Prostate gland (tissue), 2 donors: ENCODE measurements at regions not wholly inside any gene's neighbourhood (a gene's known extent, or its start where the extent isn't known, plus 50 kb on each side); places are given as distances from the start of the nearest gene placed in this dataset.

Experiments used
- POLR2A ChIP-seq: fragments of 450-650 bp; IDR thresholded peaks from one replicate; pipeline ENCODE4 v1.6.1; 2016; ENCODE audit warnings: antibody characterized with exemption, mild to moderate bottlenecking
- TF ChIP-seq, protein P1 (sequence below), 4 experiments: fragments of 200-600 bp in 2 of 4; fragments of 450-650 bp in 2 of 4; sonication (generic) in 2 of 4; IDR thresholded peaks; 1 replicate in 3 of 4; 2 replicates in 1 of 4; pipeline ENCODE4 v1.5.1; 2016 to 2019; ENCODE audit warnings: antibody characterized with exemption in 4 of 4, mild to moderate bottlenecking in 2 of 4, moderate library complexity in 2 of 4

DNA sequence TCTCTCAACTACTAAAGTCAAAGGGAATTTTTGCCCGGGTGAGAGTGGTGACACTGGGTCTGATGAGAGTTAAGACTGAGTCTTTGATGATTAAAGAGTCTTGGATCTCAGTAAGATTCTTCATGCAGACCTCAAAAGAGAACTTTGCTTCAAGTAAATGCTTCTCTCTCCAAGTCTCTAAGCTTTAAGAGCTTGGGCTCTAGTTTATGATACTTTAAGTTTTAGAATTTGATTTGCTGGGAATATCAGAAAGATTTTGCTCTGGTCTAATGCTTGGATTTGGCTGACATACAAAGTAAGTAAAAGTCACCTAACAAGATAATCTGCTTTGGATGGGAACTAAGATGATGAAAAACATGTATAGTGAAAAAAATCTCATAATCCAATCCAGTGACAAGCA is 566.3 kb downstream of the MAT2B start:
- TF ChIP-seq, protein P1, sequence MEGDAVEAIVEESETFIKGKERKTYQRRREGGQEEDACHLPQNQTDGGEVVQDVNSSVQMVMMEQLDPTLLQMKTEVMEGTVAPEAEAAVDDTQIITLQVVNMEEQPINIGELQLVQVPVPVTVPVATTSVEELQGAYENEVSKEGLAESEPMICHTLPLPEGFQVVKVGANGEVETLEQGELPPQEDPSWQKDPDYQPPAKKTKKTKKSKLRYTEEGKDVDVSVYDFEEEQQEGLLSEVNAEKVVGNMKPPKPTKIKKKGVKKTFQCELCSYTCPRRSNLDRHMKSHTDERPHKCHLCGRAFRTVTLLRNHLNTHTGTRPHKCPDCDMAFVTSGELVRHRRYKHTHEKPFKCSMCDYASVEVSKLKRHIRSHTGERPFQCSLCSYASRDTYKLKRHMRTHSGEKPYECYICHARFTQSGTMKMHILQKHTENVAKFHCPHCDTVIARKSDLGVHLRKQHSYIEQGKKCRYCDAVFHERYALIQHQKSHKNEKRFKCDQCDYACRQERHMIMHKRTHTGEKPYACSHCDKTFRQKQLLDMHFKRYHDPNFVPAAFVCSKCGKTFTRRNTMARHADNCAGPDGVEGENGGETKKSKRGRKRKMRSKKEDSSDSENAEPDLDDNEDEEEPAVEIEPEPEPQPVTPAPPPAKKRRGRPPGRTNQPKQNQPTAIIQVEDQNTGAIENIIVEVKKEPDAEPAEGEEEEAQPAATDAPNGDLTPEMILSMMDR (IDR thresholded peaks at IDR 0.05): no peak
- no peak for TF ChIP-seq POLR2A
